ENCODE measurements at regions not wholly inside any gene's neighbourhood (a gene's known extent, or its start where the extent isn't known, plus 50 kb on each side); places are given as distances from the start of the nearest gene placed in this dataset.
"Not testable (repeated sequence)": the region's sequence is repeated elsewhere in the genome, so short reads cannot be mapped to it uniquely, and the experiment has no call there.

DNA sequence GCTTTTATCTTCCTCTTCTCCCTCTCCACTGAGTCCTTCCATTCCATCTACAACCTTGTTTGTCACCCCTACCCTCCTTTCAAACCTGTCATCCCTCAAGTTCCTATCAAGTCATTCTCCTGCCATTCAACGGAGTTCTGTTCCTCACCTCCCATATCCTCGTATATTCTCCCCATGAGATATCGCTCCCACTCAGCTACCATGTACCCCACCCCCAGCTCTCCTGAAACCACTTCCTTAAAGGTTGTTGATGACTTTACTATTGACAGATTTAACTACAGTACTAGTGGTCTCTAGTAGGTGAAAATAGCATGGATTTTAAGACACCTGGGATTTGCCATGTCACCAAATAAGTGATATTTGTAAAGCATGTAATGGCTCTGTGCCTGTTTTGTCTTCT, 107.4 kb upstream of the BARHL2 start:
- DNase-seq (ENCODE audit: low spot score), result no peak
- no peak for TF ChIP-seq CTCF (IDR thresholded peaks at IDR 0.05; ENCODE audit: extremely low read depth, missing control alignments)

- no peak for DNase-seq (ENCODE audit: low spot score)
- no peak for TF ChIP-seq CTCF (IDR thresholded peaks at IDR 0.05; ENCODE audit: extremely low read depth, missing control alignments)
These were observed 106.6 kb upstream of the BARHL2 start for GRCh38 chr1:90823686-90824085.

DNA sequence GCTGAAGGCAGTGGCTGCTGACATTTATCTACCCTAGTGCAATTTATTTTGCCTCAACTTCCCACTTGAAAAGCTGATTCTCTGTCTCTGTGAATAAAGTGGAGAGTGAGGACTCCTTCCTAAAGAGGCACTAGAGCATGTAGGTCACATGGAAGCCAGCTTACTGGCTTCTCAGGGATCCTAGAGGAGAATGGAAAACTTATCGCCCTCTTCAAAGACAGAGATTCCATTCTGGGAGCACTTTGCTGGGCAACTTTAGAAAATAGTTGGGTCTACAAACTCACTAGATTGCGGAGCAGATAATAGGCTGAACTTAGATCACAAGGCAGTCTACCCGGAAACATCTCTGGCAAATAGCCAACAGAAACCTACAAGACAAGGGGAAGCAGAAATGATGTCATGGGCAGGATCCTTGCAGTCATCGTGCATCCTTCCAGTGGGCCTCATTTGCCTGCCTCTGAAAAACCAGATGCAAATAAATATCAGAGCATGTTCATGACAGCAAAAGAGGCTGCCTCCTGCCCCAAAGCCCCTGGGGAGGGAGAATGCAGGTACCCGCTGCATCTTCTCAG, 104.8 kb upstream of the BARHL2 start:
- DNase-seq (ENCODE audit: low spot score), result no peak
- no peak for TF ChIP-seq CTCF (IDR thresholded peaks at IDR 0.05; ENCODE audit: extremely low read depth, missing control alignments)

GRCh38 chr1:90821152-90821787, 104.2 kb upstream of the BARHL2 start:
- no peak for DNase-seq (ENCODE audit: low spot score)
- TF ChIP-seq CTCF (IDR thresholded peaks at IDR 0.05; ENCODE audit: extremely low read depth, missing control alignments), result no peak

GRCh38 chr1:90820745-90821144, 103.6 kb upstream of the BARHL2 start:
- no peak for TF ChIP-seq CTCF (IDR thresholded peaks at IDR 0.05; ENCODE audit: extremely low read depth, missing control alignments)
- DNase-seq (ENCODE audit: low spot score), result no peak

DNA sequence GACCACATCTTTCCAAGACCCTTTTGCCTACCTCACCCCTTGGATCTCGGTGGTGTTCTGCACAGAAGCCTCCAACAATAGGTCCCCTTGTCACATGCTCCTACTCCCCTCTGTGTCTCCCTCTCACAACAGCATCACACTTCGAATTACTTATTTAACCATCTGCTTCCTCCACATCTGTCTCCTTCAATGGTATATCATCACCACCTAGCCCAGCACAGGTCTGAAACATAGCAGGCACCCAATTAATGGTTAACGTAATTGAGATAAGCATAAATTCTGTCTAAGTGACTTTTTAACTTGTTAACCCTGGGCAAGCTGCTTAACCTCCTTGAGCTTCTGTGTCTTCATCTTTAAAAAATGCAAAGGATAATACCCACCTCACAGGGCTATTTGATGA, 100.3 kb upstream of the BARHL2 start:
- TF ChIP-seq CTCF (IDR thresholded peaks at IDR 0.05; ENCODE audit: extremely low read depth, missing control alignments), result no peak
- no peak for DNase-seq (ENCODE audit: low spot score)

GRCh38 chr1:90812237-90812636, 95.1 kb upstream of the BARHL2 start:
- DNase-seq (ENCODE audit: low spot score), result not testable (repeated sequence)

- DNase-seq (ENCODE audit: low spot score), result not testable (repeated sequence)
These were observed 94.4 kb upstream of the BARHL2 start for GRCh38 chr1:90811444-90811950.

All from GM20000 (cell line).